ENCODE measurements at regions not wholly inside any gene's neighbourhood (a gene's known extent, or its start where the extent isn't known, plus 50 kb on each side); places are given as distances from the start of the nearest gene placed in this dataset.

DNA sequence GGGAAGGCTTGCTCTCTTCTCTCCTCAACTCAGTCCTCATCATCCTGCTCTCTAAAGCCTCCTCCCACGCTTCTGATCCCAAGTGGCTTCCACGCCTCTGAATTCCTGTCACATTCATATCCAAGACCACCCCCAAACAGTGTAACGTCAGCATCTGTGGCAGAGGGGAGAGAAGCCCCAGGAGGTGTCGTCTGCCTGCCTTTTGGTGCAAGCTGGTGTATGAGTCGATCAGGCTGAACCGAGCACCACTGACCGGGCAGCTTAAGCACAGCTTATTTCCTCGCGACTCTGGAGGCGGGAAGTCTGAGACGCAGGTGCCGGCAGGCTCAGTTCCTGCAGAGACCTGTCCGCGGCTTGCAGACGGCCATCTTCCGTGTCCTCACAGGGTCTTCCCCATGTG, 123.8 kb upstream of the RAB4A start:
- Histone ChIP-seq H3K79me2 (ENCODE audit: low read depth) (no peaks in the 10 kb centered on the region), H3K4me1 (replicated peaks; ENCODE audit: insufficient read depth) (no peaks in the 10 kb centered on the region), H3K4me2 (no peak overlapping the region), H3F3A (ENCODE audit: insufficient read depth, low read depth) (no peaks in the 10 kb centered on the region), H4K20me1 (ENCODE audit: insufficient read depth) (peaks cover 5% of the 10 kb centered on the region), H3K9me2 (ENCODE audit: insufficient read depth) (no peaks in the 10 kb centered on the region), H3K27me3 (ENCODE audit: insufficient read depth, low read depth) (peaks cover 78% of the 10 kb centered on the region), H3K36me3 (ENCODE audit: low read depth) (no peaks in the 10 kb centered on the region), H3K9me3 (ENCODE audit: insufficient read depth, low read depth) (no peaks in the 10 kb centered on the region), H2AFZ (no peak overlapping the region), H3K4me3 (no peak overlapping the region), H3K27ac (no peak overlapping the region)
- CTCF ChIA-PET: no interaction called here
- no peak for DNase-seq
- TF ChIP-seq, protein P1, sequence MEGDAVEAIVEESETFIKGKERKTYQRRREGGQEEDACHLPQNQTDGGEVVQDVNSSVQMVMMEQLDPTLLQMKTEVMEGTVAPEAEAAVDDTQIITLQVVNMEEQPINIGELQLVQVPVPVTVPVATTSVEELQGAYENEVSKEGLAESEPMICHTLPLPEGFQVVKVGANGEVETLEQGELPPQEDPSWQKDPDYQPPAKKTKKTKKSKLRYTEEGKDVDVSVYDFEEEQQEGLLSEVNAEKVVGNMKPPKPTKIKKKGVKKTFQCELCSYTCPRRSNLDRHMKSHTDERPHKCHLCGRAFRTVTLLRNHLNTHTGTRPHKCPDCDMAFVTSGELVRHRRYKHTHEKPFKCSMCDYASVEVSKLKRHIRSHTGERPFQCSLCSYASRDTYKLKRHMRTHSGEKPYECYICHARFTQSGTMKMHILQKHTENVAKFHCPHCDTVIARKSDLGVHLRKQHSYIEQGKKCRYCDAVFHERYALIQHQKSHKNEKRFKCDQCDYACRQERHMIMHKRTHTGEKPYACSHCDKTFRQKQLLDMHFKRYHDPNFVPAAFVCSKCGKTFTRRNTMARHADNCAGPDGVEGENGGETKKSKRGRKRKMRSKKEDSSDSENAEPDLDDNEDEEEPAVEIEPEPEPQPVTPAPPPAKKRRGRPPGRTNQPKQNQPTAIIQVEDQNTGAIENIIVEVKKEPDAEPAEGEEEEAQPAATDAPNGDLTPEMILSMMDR (conservative IDR thresholded peaks at IDR 0.05): no peak
- TF ChIP-seq EZH2 (IDR thresholded peaks at IDR 0.05; ENCODE audit: low read depth): no peak
- POLR2A ChIA-PET (ENCODE audit: unreplicated experiment): no interaction called here
- intact Hi-C loops (cut with micrococcal nuclease; ENCODE audit: unreplicated experiment): no loop called here
- no TSS peak for BruUV-seq (replicated peaks)

- H3F3A ChIP-seq (ENCODE audit: insufficient read depth, low read depth): no peaks in the 10 kb centered on the region
- no peak overlapping the region for H3K4me3 ChIP-seq
- POLR2A ChIA-PET (ENCODE audit: unreplicated experiment): no interaction called here
- H3K79me2 ChIP-seq (ENCODE audit: low read depth): no peaks in the 10 kb centered on the region
- intact Hi-C loops (cut with micrococcal nuclease; ENCODE audit: unreplicated experiment): no loop called here
- peaks cover 73% of the 10 kb centered on the region for H3K27me3 ChIP-seq (ENCODE audit: insufficient read depth, low read depth)
- H3K4me1 ChIP-seq (replicated peaks; ENCODE audit: insufficient read depth): no peaks in the 10 kb centered on the region
- BruUV-seq (replicated peaks): no TSS peak
- DNase-seq: no peak
- peaks cover 5% of the 10 kb centered on the region for H4K20me1 ChIP-seq (ENCODE audit: insufficient read depth)
- H3K36me3 ChIP-seq (ENCODE audit: low read depth): no peaks in the 10 kb centered on the region
- no peaks in the 10 kb centered on the region for H3K9me3 ChIP-seq (ENCODE audit: insufficient read depth, low read depth)
- H3K27ac ChIP-seq: no peak overlapping the region
- H2AFZ ChIP-seq: no peak overlapping the region
- TF ChIP-seq EZH2 (IDR thresholded peaks at IDR 0.05; ENCODE audit: low read depth): no peak
- TF ChIP-seq, protein P1 (conservative IDR thresholded peaks at IDR 0.05): no peak
- no peak overlapping the region for H3K4me2 ChIP-seq
- H3K9me2 ChIP-seq (ENCODE audit: insufficient read depth): no peaks in the 10 kb centered on the region
- CTCF ChIA-PET: no interaction called here
Measured at GRCh38 chr1:229148041-229148671, 122.8 kb upstream of the RAB4A start.

DNA sequence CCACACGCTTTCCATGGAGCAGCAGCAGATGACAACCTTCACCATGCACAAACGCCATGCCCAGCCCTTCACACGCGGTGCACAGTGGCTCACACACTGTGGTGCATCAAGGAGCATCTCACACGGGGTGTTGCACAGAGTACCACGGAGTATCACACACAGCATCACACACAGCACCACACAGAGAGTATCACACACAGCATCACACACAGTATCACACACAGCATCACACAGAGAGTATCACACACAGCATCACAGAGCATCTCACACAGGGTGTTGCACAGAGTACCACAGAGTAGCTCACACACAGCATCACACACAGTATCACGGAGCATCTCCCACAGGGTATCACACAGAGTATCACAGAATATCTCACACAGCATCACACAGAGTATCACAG, 122.2 kb upstream of the RAB4A start:
- TF ChIP-seq, protein P1 (conservative IDR thresholded peaks at IDR 0.05): no peak
- TF ChIP-seq EZH2 (IDR thresholded peaks at IDR 0.05; ENCODE audit: low read depth): no peak
- Histone ChIP-seq H3K79me2 (ENCODE audit: low read depth) (no peaks in the 10 kb centered on the region), H3K9me3 (ENCODE audit: insufficient read depth, low read depth) (no peaks in the 10 kb centered on the region), H3K27me3 (ENCODE audit: insufficient read depth, low read depth) (peaks cover 74% of the 10 kb centered on the region), H4K20me1 (ENCODE audit: insufficient read depth) (peaks cover 5% of the 10 kb centered on the region), H3F3A (ENCODE audit: insufficient read depth, low read depth) (no peaks in the 10 kb centered on the region), H3K9me2 (ENCODE audit: insufficient read depth) (no peaks in the 10 kb centered on the region), H3K27ac (no peak overlapping the region), H2AFZ (no peak overlapping the region), H3K4me2 (no peak overlapping the region), H3K4me1 (replicated peaks; ENCODE audit: insufficient read depth) (no peaks in the 10 kb centered on the region), H3K4me3 (no peak overlapping the region), H3K36me3 (ENCODE audit: low read depth) (no peaks in the 10 kb centered on the region)
- intact Hi-C loops (cut with micrococcal nuclease; ENCODE audit: unreplicated experiment): no loop called here
- POLR2A ChIA-PET (ENCODE audit: unreplicated experiment): no interaction called here
- DNase-seq: no peak
- BruUV-seq (replicated peaks): no TSS peak
- CTCF ChIA-PET: no interaction called here

Measured in PC-9 (cell line).